ENCODE measurements at regions not wholly inside any gene's neighbourhood (a gene's known extent, or its start where the extent isn't known, plus 50 kb on each side); places are given as distances from the start of the nearest gene placed in this dataset.
"Not testable (repeated sequence)": the region's sequence is repeated elsewhere in the genome, so short reads cannot be mapped to it uniquely, and the experiment has no call there.

DNA sequence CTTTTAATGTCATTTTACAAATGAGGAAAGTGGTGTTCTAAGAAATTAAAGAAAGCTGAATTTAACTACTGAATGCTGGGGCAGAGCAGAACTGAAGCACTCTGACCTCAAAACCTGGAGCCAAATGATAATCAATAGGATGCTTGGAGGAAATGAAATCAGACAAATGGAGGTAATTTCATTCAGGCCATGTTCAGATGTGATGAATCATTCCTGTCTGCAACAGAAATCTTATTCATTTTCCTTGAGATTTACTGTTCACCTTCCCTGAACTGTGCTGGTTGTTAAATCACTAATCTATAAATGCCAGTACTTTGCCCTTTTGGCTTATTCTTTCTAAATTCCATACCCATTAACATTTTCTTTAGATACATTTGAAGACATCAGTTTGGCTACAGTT lies 85.6 kb upstream of the SNX7 start:
- no peak overlapping the region for H3K4me3 ChIP-seq (ENCODE audit: low read depth, low read length)
- TF ChIP-seq, protein P1, sequence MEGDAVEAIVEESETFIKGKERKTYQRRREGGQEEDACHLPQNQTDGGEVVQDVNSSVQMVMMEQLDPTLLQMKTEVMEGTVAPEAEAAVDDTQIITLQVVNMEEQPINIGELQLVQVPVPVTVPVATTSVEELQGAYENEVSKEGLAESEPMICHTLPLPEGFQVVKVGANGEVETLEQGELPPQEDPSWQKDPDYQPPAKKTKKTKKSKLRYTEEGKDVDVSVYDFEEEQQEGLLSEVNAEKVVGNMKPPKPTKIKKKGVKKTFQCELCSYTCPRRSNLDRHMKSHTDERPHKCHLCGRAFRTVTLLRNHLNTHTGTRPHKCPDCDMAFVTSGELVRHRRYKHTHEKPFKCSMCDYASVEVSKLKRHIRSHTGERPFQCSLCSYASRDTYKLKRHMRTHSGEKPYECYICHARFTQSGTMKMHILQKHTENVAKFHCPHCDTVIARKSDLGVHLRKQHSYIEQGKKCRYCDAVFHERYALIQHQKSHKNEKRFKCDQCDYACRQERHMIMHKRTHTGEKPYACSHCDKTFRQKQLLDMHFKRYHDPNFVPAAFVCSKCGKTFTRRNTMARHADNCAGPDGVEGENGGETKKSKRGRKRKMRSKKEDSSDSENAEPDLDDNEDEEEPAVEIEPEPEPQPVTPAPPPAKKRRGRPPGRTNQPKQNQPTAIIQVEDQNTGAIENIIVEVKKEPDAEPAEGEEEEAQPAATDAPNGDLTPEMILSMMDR (IDR thresholded peaks at IDR 0.05; ENCODE audit: low read depth, low read length, missing control alignments) = no peak
- no peak for DNase-seq (ENCODE audit: low read depth)

DNA sequence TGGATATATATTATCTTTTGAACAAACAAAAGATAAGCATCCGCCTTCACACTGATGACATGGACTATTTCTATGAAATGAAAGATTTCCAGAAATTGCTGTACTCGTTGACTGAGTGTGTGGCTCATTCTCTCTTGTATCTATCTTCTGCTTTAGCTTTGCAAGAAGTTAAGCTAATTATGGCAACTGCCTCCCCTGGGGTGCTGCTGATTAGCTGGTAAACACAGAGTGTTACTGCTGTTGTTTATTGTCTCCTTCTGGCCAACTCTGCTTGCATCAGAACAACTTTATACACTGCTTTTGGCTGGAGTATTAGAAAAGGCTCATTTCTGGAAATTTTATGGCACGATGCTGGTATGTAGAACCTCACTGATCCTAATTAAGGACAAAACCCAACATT lies 95.6 kb upstream of the SNX7 start:
- TF ChIP-seq, protein P1 (IDR thresholded peaks at IDR 0.05; ENCODE audit: low read depth, low read length, missing control alignments) = no peak
- no peak overlapping the region for H3K4me3 ChIP-seq (ENCODE audit: low read depth, low read length)
- DNase-seq (ENCODE audit: low read depth) = no peak

DNA sequence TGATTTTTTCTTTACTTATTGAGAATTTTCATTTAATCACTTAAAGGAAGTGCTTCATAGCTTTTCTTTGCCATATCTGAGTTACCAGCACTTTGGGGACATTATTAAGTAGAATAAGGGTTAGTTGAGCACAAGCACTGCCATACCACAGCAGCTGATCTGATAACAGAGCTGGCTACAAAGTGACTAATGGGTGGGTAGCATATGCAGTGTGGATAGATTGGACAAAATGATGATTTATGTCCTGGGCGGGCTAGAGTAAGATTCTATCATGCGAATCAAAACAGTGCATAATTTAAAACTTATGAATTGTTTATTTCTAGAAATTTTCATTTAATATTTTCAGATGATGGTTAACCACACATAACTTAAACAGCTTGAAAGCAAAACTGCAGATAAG lies 102.2 kb upstream of the SNX7 start:
- no peak overlapping the region for H3K4me3 ChIP-seq (ENCODE audit: low read depth, low read length)
- no peak for DNase-seq (ENCODE audit: low read depth)
- TF ChIP-seq, protein P1 (IDR thresholded peaks at IDR 0.05; ENCODE audit: low read depth, low read length, missing control alignments) = no peak

DNA sequence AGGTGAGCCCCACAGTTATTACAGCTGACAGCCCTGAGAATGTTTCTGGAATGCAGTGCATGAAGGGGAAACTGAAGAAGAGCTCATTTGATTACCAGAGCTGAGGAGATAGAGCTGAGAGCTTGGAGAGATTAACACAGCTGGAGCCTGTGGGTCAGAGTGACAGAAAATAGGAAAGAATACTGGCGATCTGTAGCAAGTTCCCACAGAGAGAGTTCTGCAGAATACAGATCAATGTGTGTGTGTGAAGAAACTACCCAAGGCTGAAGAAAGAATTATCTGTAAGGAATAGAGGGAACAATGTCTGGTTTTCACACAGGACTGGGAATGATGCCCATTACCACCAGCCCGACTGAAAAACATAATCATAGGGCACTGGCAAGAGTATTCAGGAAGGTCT lies 103.6 kb upstream of the SNX7 start:
- TF ChIP-seq, protein P1 (IDR thresholded peaks at IDR 0.05; ENCODE audit: low read depth, low read length, missing control alignments) = no peak
- DNase-seq (ENCODE audit: low read depth) = no peak
- no peak overlapping the region for H3K4me3 ChIP-seq (ENCODE audit: low read depth, low read length)

DNA sequence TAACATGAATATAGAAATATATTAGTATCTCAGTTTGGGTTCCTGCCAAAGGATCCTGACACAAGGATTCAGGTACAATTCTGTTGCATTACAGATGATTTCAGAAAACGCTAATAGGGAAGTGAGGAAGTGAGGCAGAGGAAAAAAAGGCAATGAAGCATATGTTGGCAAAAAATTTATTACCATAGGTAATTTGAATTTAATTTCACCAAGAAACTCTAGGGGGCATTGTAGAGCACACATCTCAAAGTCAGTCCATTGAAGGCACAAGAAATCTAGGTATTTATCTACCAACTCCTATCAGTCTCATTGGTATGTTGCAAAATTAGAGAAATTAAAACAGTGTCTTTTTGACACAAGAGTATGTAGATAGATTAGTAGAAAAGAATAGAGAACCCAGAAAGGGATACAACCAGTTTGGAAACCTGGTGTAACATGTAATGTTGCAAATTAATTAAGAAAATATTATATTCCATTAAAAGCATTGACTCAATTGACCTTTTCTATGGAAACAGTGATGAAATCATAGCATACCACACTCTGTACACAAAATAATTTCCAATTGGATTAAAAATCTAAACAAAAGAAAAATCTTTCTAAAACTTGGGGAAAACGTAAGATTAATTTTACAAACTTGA lies 104.9 kb upstream of the SNX7 start:
- H3K4me3 ChIP-seq (ENCODE audit: low read depth, low read length) = no peak overlapping the region
- TF ChIP-seq, protein P1 (IDR thresholded peaks at IDR 0.05; ENCODE audit: low read depth, low read length, missing control alignments) = peak; percentile 38
- DNase-seq (ENCODE audit: low read depth) = no peak

DNA sequence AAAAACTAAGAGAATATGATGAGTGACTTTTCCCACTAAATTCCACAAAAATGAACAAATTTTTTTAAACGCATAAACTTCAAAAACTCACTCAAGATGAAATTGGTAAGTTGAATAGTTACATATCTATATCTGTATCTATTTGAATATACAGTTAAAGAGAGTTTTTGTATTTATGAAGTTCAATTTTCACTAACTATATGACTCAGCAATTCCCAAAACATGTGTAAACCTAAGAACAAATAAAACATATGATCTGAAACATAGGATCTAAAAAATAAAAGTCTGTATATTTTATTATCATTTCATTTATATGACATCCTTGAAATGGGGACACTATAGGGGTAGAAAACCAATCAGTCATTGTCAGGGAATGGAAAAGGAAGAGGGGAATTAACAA lies 105.7 kb upstream of the SNX7 start:
- TF ChIP-seq, protein P1 (IDR thresholded peaks at IDR 0.05; ENCODE audit: low read depth, low read length, missing control alignments) = no peak

DNA sequence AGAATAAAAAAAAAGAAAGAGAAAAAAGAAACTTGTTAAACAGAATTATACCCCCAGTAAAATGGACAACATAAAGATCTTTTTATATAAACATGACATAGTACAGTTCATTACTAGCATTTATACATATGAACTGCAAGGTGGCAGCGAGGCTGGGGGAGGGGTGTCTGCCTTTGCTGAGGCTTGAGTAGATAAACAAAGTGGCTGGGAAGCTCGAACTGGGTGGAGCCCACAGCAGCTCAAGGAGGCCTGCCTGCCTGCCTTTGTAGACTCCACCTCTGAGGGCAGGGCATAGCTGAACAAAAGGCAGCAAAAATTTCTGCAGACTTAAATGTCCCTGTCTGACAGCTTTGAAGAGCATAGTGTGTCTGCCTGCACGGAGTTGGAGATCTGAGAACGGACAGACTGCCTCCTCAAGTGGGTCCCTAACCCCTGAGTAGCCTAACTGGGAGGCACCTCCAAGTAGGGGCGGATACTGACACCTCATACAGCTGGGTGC lies 108.9 kb upstream of the SNX7 start:
- DNase-seq (ENCODE audit: low read depth) = not testable (repeated sequence)

More for the DNA sequence above, 105.7 kb upstream of the SNX7 start:
- H3K4me3 ChIP-seq (ENCODE audit: low read depth, low read length) = no peak overlapping the region
- no peak for DNase-seq (ENCODE audit: low read depth)

More for the DNA sequence above, 108.9 kb upstream of the SNX7 start:
- not testable (repeated sequence) for H3K4me3 ChIP-seq (ENCODE audit: low read depth, low read length)

Data from GM12864 (cell line).